Fibroblast of lung (primary cell): ENCODE measurements at regions not wholly inside any gene's neighbourhood (a gene's known extent, or its start where the extent isn't known, plus 50 kb on each side); places are given as distances from the start of the nearest gene placed in this dataset.

Experiments used
- DNase-seq, 2 donors: peaks; one replicate each; pipeline versions ENCODE4 v3.0.0 to v3.0.0-alpha.2; 2010; ENCODE audit warnings: low read depth in 2 of 2
- H2AFZ ChIP-seq: 2 replicates; pipeline ENCODE4 v1.5.1; 2012; ENCODE audit warnings: low read length, control low read depth, inconsistent platforms
- H3K27ac ChIP-seq: 2 replicates; pipeline ENCODE4 v1.5.1; 2011; ENCODE audit warnings: low read length, control low read depth; ENCODE audit not compliant: insufficient read depth
- H3K27me3 ChIP-seq: 2 replicates; pipeline ENCODE4 v1.5.1; 2011; ENCODE audit warnings: mild to moderate bottlenecking, low read length; ENCODE audit not compliant: control insufficient read depth, insufficient read depth
- H3K36me3 ChIP-seq: 2 replicates; pipeline ENCODE4 v1.5.1; 2011; ENCODE audit warnings: low read length; ENCODE audit not compliant: control insufficient read depth, insufficient read depth
- H3K4me1 ChIP-seq: 2 replicates; pipeline ENCODE4 v1.5.1; 2011; ENCODE audit warnings: low read length; ENCODE audit not compliant: control insufficient read depth, insufficient read depth; ENCODE audit errors: extremely low read depth
- H3K4me2 ChIP-seq: 2 replicates; pipeline ENCODE4 v1.5.1; 2011; ENCODE audit warnings: low read length, control low read depth; ENCODE audit not compliant: insufficient read depth; ENCODE audit errors: extremely low read depth
- H3K4me3 ChIP-seq, 4 experiments: fragments of 200-600 bp in 1 of 4; sonication (generic) in 1 of 4; replicated peaks in 1 of 4; 2 replicates each; pipeline ENCODE4 v1.5.1; 2011 to 2016; ENCODE audit warnings: low read length in 4 of 4, low read depth in 3 of 4, mild to moderate bottlenecking in 3 of 4, control low read depth in 2 of 4, inconsistent platforms in 1 of 4, mixed read lengths in 1 of 4; ENCODE audit not compliant: insufficient read depth in 1 of 4; ENCODE audit errors: control extremely low read depth in 1 of 4
- H3K79me2 ChIP-seq: 2 replicates; pipeline ENCODE4 v1.5.1; 2012; ENCODE audit warnings: mild to moderate bottlenecking, low read length, inconsistent platforms; ENCODE audit not compliant: control insufficient read depth, insufficient read depth
- H3K9ac ChIP-seq: 2 replicates; pipeline ENCODE4 v1.5.1; 2011; ENCODE audit warnings: mild to moderate bottlenecking, low read length, control low read depth; ENCODE audit not compliant: insufficient read depth
- H3K9me3 ChIP-seq: 2 replicates; pipeline ENCODE4 v1.5.1; 2012; ENCODE audit warnings: low read depth, low read length; ENCODE audit not compliant: control insufficient read depth, insufficient read depth
- H4K20me1 ChIP-seq: 2 replicates; pipeline ENCODE4 v1.5.1; 2011; ENCODE audit warnings: low read length; ENCODE audit not compliant: control insufficient read depth, insufficient read depth; ENCODE audit errors: extremely low read depth
- CTCF ChIP-seq, 2 donors: IDR thresholded peaks in 1 of 2; conservative IDR thresholded peaks in 1 of 2; 1 replicate in 1 of 2; 2 replicates in 1 of 2; pipeline ENCODE4 v1.5.1; 2011 to 2012; ENCODE audit warnings: low read length in 2 of 2, control low read depth in 1 of 2, inconsistent platforms in 1 of 2, low read depth in 1 of 2, mild to moderate bottlenecking in 1 of 2
- EZH2 ChIP-seq: IDR thresholded peaks from 2 replicates; pipeline ENCODE4 v1.5.1; 2012; ENCODE audit warnings: low read length, control low read depth, mild to moderate bottlenecking; ENCODE audit errors: missing control alignments

- H3K36me3 ChIP-seq: no peaks in the 10 kb centered on the region
- no peak overlapping the region for H3K9ac ChIP-seq
- TF ChIP-seq CTCF (conservative IDR thresholded peaks at IDR 0.05 in 1 of 2, IDR thresholded peaks at IDR 0.05 in 1 of 2; ENCODE audit: low read depth in 1 of 2, low read length in 2 of 2): no peak
- TF ChIP-seq EZH2: no peak
- no peak overlapping the region for H2AFZ ChIP-seq
- DNase-seq: no peak
- no peaks in the 10 kb centered on the region for H3K79me2 ChIP-seq
- H3K4me3 ChIP-seq: no peak overlapping the region
- H3K4me1 ChIP-seq: no peaks in the 10 kb centered on the region
- H3K9me3 ChIP-seq: no peaks in the 10 kb centered on the region
- H4K20me1 ChIP-seq: no peaks in the 10 kb centered on the region
- no peaks in the 10 kb centered on the region for H3K27me3 ChIP-seq
- H3K4me2 ChIP-seq: no peak overlapping the region
- no peak overlapping the region for H3K27ac ChIP-seq
Measured at GRCh38 chr3:130288670-130289069, 56.8 kb upstream of the COL6A5 start.

GRCh38 chr3:130291148-130291547, 54.3 kb upstream of the COL6A5 start:
- H3K79me2 ChIP-seq: no peaks in the 10 kb centered on the region
- no peaks in the 10 kb centered on the region for H3K36me3 ChIP-seq
- TF ChIP-seq CTCF (conservative IDR thresholded peaks at IDR 0.05 in 1 of 2, IDR thresholded peaks at IDR 0.05 in 1 of 2; ENCODE audit: low read depth in 1 of 2, low read length in 2 of 2) (no peak), EZH2 (no peak)
- no peak overlapping the region for H3K27ac ChIP-seq
- no peak overlapping the region for H2AFZ ChIP-seq
- no peak for DNase-seq
- no peaks in the 10 kb centered on the region for H3K9me3 ChIP-seq
- no peaks in the 10 kb centered on the region for H4K20me1 ChIP-seq
- no peak overlapping the region for H3K4me3 ChIP-seq
- H3K9ac ChIP-seq: no peak overlapping the region
- H3K4me1 ChIP-seq: no peaks in the 10 kb centered on the region
- no peaks in the 10 kb centered on the region for H3K27me3 ChIP-seq
- H3K4me2 ChIP-seq: no peak overlapping the region

- H3K27ac ChIP-seq: no peak overlapping the region
- H3K4me3 ChIP-seq: no peak overlapping the region
- no peak overlapping the region for H2AFZ ChIP-seq
- H3K36me3 ChIP-seq: no peaks in the 10 kb centered on the region
- no peaks in the 10 kb centered on the region for H4K20me1 ChIP-seq
- no peak for DNase-seq
- no peaks in the 10 kb centered on the region for H3K79me2 ChIP-seq
- no peak overlapping the region for H3K4me2 ChIP-seq
- H3K9me3 ChIP-seq: no peaks in the 10 kb centered on the region
- no peaks in the 10 kb centered on the region for H3K27me3 ChIP-seq
- H3K4me1 ChIP-seq: no peaks in the 10 kb centered on the region
- H3K9ac ChIP-seq: no peak overlapping the region
- TF ChIP-seq CTCF (conservative IDR thresholded peaks at IDR 0.05 in 1 of 2, IDR thresholded peaks at IDR 0.05 in 1 of 2; ENCODE audit: low read depth in 1 of 2, low read length in 2 of 2) (no peak), EZH2 (no peak)
Measured at GRCh38 chr3:130293247-130293646, 52.2 kb upstream of the COL6A5 start.
